ENCODE measurements at regions not wholly inside any gene's neighbourhood (a gene's known extent, or its start where the extent isn't known, plus 50 kb on each side); places are given as distances from the start of the nearest gene placed in this dataset.

DNA sequence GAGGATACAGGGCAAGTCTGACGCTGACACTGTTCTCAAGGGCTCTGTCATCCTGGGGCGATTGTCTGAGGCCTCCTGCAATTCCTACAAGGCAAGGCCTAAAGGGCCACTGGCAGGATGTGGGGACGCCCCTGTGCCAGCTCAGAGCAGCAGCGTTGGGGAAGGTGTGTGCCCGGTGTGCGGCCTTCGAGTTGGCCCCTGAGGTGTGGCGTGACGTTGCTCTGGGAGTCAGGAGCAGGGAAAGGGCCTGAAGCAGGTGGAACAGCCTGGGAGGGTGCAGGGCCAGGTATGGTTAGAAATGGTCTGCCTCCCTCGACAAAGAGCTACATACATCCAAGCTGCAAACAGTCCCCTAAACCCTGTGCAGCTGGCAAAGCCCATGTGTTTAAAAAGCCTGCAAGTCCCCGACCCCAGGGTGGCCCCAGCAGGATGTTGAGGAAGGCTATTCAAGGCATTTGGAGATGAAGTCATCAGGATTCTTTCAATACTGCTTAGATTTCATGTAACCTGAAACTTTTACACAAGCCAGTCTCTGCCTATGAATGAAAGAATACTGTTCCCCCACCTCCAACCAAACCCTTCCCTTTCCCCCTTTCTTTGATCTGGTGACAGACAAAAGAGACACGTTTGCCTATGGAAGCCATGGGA is 142.5 kb upstream of the TNS3 start:
- no peak overlapping the region for H3K27ac ChIP-seq (ENCODE audit: low read depth, low read length)
- H3K9ac ChIP-seq (ENCODE audit: low read length) = no peak overlapping the region
- no peaks in the 10 kb centered on the region for H3K9me3 ChIP-seq (ENCODE audit: low read length)
- H3K4me1 ChIP-seq (ENCODE audit: insufficient read depth, low read length) = peaks cover 17% of the 10 kb centered on the region
- no peaks in the 10 kb centered on the region for H3K27me3 ChIP-seq (ENCODE audit: control insufficient read depth in 1 of 2, insufficient read depth in 2 of 2, low read length in 2 of 2)
- H3K4me3 ChIP-seq (ENCODE audit: low read depth in 1 of 2, low read length in 2 of 2) = no peak overlapping the region
- no peaks in the 10 kb centered on the region for H3K36me3 ChIP-seq (ENCODE audit: insufficient read depth, low read length)

DNA sequence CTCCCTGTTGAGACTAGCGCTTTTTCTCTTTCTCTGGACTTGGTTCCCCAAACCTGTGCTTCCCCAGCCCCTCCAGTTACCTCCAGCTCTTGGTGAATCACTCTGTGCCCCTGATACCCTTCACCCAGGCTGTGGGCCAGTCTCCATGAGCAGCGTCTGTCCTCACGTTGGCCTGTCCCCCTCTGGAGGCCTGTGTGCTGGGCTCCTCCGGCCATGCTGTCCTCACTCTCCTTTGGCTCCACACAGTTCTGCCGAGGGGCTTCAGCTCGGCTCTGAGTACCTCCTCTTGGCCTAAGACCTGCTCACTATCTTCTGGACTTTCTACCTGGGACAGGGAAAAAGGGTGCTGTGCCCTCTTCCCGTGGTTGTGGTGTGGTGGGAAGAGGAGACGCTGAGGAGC is 140.2 kb upstream of the TNS3 start:
- Histone ChIP-seq H3K4me3 (ENCODE audit: low read depth in 1 of 2, low read length in 2 of 2) (no peak overlapping the region), H3K9ac (ENCODE audit: low read length) (no peak overlapping the region), H3K9me3 (ENCODE audit: low read length) (no peaks in the 10 kb centered on the region), H3K4me1 (ENCODE audit: insufficient read depth, low read length) (peaks cover 17% of the 10 kb centered on the region), H3K27me3 (ENCODE audit: control insufficient read depth in 1 of 2, insufficient read depth in 2 of 2, low read length in 2 of 2) (no peaks in the 10 kb centered on the region), H3K36me3 (ENCODE audit: insufficient read depth, low read length) (no peaks in the 10 kb centered on the region), H3K27ac (ENCODE audit: low read depth, low read length) (no peak overlapping the region)

DNA sequence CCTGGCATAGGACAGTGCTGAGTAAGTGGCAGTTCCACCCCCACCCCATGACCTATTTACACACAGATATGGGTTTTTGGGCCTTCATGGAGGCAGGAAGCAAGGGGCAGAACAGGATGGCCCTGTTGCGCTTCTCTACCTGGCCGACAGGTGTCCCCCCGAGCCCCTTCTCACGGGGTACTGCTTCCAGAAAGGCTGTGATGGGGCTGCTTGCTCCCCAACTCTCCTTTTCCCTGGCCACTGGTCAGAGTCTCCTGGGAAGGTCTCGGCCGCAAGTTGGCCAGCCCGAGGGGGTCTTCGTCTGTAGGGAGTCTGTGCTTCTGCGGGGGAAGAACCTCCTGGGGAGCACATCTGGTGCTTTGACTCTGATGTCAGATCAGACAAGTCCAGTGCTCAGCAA is 139.8 kb upstream of the TNS3 start:
- Histone ChIP-seq H3K9ac (ENCODE audit: low read length) (no peak overlapping the region), H3K4me1 (ENCODE audit: insufficient read depth, low read length) (peaks cover 17% of the 10 kb centered on the region), H3K27ac (ENCODE audit: low read depth, low read length) (no peak overlapping the region), H3K27me3 (ENCODE audit: control insufficient read depth in 1 of 2, insufficient read depth in 2 of 2, low read length in 2 of 2) (no peaks in the 10 kb centered on the region), H3K9me3 (ENCODE audit: low read length) (no peaks in the 10 kb centered on the region), H3K4me3 (ENCODE audit: low read depth in 1 of 2, low read length in 2 of 2) (no peak overlapping the region), H3K36me3 (ENCODE audit: insufficient read depth, low read length) (no peaks in the 10 kb centered on the region)

DNA sequence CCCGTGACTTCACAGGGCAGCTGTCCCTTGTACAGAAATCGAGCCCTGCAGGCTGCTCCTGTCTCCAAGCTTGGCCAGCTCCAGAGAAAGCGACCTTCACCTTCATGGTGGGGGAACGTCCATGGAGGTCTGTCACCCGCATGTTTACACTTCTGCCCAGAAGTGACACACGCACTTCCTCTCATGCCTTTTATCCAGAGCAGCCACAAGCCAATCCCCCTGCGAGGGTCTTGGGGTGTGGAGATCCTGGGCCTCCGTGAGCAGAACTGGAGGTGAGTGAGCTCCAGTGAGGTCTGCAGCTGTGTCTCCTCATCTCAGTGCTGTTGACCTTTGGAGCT is 139.0 kb upstream of the TNS3 start:
- H3K4me3 ChIP-seq (ENCODE audit: low read depth in 1 of 2, low read length in 2 of 2) = no peak overlapping the region
- H3K9ac ChIP-seq (ENCODE audit: low read length) = no peak overlapping the region
- H3K27me3 ChIP-seq (ENCODE audit: control insufficient read depth in 1 of 2, insufficient read depth in 2 of 2, low read length in 2 of 2) = no peaks in the 10 kb centered on the region
- H3K27ac ChIP-seq (ENCODE audit: low read depth, low read length) = no peak overlapping the region
- H3K9me3 ChIP-seq (ENCODE audit: low read length) = no peaks in the 10 kb centered on the region
- peaks cover 17% of the 10 kb centered on the region for H3K4me1 ChIP-seq (ENCODE audit: insufficient read depth, low read length)
- H3K36me3 ChIP-seq (ENCODE audit: insufficient read depth, low read length) = no peaks in the 10 kb centered on the region

DNA sequence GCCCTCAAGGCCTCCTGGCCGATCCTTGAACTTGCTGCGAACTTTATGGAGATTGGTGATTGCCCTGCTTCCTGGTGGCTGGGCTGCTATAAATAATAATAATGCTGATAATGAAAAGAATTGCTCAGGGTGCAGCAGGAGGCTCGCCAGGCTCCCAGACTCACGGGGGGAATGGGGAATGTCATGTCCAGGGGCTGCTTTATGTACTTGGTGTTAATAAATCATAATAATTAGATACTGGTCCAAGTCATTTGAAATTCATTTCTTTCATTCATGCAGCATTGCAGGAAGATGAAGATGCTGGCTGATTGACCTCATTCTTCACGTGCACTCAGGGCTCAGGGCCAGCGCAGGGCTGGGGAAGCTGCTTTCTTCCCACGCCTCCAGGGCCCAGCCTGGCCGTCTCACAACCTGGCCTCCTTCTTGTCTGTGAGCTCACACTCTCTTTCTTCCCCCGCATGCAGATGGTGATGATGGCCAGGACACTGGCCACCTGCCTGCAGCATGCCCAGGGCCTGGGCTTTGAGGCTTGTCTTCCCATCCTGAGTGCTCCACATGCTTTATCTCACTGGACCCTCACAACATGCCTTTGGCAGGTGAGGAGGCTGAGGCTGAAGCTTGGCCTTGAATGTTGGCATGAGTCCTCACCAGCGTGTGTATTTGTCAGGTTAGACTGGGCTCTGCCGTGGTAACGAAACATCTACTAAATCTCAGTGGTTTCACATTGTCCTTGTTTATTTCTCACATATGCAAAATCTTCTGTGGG is 138.4 kb upstream of the TNS3 start:
- no peaks in the 10 kb centered on the region for H3K36me3 ChIP-seq (ENCODE audit: insufficient read depth, low read length)
- H3K4me3 ChIP-seq (ENCODE audit: low read depth in 1 of 2, low read length in 2 of 2) = no peak overlapping the region
- H3K27ac ChIP-seq (ENCODE audit: low read depth, low read length) = no peak overlapping the region
- no peaks in the 10 kb centered on the region for H3K9me3 ChIP-seq (ENCODE audit: low read length)
- peaks cover 17% of the 10 kb centered on the region for H3K4me1 ChIP-seq (ENCODE audit: insufficient read depth, low read length)
- H3K9ac ChIP-seq (ENCODE audit: low read length) = no peak overlapping the region
- H3K27me3 ChIP-seq (ENCODE audit: control insufficient read depth in 1 of 2, insufficient read depth in 2 of 2, low read length in 2 of 2) = no peaks in the 10 kb centered on the region

DNA sequence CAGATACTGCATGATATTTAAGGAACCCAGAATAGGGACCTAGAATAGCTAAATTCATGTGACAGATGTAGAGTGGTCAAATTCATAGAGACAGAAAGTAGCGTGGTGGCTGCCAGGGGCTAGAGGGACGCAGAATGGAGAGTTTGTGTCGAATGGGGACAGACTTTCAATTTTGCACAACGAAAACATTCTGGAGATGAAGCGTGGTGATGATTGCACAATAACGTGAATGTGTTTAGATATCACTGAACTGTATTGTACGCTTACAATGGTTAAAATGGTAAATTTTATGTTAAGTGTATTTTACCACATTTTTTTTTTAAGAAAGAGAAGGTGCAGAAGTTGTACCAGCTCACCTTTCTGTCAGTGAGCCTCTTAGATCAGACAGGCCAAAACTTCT is 137.8 kb upstream of the TNS3 start:
- Histone ChIP-seq H3K36me3 (ENCODE audit: insufficient read depth, low read length) (no peaks in the 10 kb centered on the region), H3K9ac (ENCODE audit: low read length) (no peak overlapping the region), H3K4me3 (ENCODE audit: low read depth in 1 of 2, low read length in 2 of 2) (no peak overlapping the region), H3K27me3 (ENCODE audit: control insufficient read depth in 1 of 2, insufficient read depth in 2 of 2, low read length in 2 of 2) (no peaks in the 10 kb centered on the region), H3K27ac (ENCODE audit: low read depth, low read length) (no peak overlapping the region), H3K9me3 (ENCODE audit: low read length) (no peaks in the 10 kb centered on the region), H3K4me1 (ENCODE audit: insufficient read depth, low read length) (peaks cover 17% of the 10 kb centered on the region)

DNA sequence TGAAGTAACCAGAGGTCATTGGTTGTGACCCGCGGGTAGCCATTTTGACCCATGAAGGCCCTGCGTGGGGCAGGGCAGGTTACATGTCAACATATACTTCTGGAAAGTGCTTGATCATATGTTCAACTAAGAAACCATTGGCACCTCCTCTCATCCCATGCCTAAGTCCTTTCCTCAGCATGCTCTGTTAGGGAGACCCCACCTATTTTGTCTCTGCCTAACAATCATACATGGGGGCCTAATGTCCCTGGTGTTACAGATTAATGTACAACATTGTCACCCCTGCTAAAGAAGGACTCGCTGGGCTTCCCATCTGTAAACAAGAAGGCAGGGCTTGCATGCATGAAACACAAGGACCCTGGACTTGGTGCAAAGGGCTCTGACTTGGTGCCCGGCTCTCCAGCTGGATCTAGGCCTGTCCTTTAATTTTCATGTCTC is 133.7 kb upstream of the TNS3 start:
- Histone ChIP-seq H3K4me1 (ENCODE audit: insufficient read depth, low read length) (peaks cover 14% of the 10 kb centered on the region), H3K9me3 (ENCODE audit: low read length) (no peaks in the 10 kb centered on the region), H3K27me3 (ENCODE audit: control insufficient read depth in 1 of 2, insufficient read depth in 2 of 2, low read length in 2 of 2) (no peaks in the 10 kb centered on the region), H3K36me3 (ENCODE audit: insufficient read depth, low read length) (no peaks in the 10 kb centered on the region), H3K27ac (ENCODE audit: low read depth, low read length) (no peak overlapping the region), H3K4me3 (ENCODE audit: low read depth in 1 of 2, low read length in 2 of 2) (no peak overlapping the region), H3K9ac (ENCODE audit: low read length) (no peak overlapping the region)

DNA sequence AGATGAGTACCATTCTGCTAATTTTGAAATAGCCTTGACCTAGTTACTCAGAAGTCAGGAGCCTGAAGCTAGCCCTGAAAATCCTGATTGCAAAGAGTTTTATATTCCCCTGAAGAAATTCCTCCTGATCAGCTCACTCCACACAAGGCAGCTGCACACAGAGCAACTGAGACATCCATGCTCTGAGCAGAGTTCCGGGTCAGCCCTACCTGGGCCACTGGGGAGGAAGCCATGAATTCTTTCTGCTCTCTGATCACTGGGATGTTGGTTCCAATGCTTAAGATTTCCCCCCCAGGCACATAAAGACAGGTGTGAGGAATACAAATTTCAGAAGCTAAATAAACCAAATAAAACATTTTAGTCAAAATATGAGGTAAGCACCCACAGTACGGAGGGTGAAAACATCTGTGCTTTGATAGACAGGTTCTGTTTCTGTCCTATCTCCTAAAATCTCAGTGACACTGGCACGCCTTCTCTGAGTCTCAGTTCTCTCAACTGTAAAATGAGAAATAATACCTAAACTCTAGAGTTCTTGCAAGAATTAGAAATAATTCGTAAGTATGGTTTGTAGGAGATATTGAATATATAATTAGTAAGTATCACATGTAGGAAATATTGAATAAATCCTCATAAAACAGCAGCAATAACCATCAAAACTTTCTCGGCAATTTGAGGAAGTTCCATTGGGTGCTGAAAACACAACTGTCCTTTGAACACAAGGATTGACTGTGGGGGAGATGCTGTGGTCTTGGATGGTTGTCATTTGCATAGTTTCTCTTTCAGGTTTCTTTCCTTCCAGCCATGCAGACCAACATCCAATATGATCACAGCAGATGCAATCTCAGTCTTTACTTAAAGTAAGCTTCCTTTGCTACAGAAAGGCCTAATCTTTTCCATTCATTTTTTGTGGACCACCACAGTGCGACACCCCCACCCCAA is 133.0 kb upstream of the TNS3 start:
- peaks cover 14% of the 10 kb centered on the region for H3K4me1 ChIP-seq (ENCODE audit: insufficient read depth, low read length)
- no peaks in the 10 kb centered on the region for H3K9me3 ChIP-seq (ENCODE audit: low read length)
- H3K36me3 ChIP-seq (ENCODE audit: insufficient read depth, low read length) = no peaks in the 10 kb centered on the region
- no peak overlapping the region for H3K4me3 ChIP-seq (ENCODE audit: low read depth in 1 of 2, low read length in 2 of 2)
- no peak overlapping the region for H3K9ac ChIP-seq (ENCODE audit: low read length)
- H3K27me3 ChIP-seq (ENCODE audit: control insufficient read depth in 1 of 2, insufficient read depth in 2 of 2, low read length in 2 of 2) = no peaks in the 10 kb centered on the region
- H3K27ac ChIP-seq (ENCODE audit: low read depth, low read length) = no peak overlapping the region

DNA sequence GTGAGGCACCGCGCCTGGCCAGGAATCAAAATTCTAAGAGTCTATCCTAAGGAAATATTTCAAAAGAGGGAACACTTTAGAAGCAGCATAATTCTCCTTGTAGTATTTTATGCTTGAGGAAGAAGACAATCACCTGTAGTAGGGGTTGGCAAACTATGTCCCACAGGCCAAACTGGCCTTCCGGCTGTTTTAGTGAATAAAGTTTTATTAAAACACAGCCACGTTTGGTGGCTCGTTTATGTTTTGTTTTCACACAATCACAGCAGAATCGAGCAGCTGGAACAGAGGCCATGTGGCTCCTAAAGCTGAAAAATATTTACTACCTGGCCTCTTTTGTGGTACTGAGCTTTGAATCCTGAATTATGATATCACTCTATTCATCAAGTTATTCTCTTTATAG is 131.7 kb upstream of the TNS3 start:
- no peak overlapping the region for H3K9ac ChIP-seq (ENCODE audit: low read length)
- H3K27me3 ChIP-seq (ENCODE audit: control insufficient read depth in 1 of 2, insufficient read depth in 2 of 2, low read length in 2 of 2) = no peaks in the 10 kb centered on the region
- no peaks in the 10 kb centered on the region for H3K36me3 ChIP-seq (ENCODE audit: insufficient read depth, low read length)
- H3K27ac ChIP-seq (ENCODE audit: low read depth, low read length) = no peak overlapping the region
- no peak overlapping the region for H3K4me3 ChIP-seq (ENCODE audit: low read depth in 1 of 2, low read length in 2 of 2)
- no peaks in the 10 kb centered on the region for H3K9me3 ChIP-seq (ENCODE audit: low read length)
- H3K4me1 ChIP-seq (ENCODE audit: insufficient read depth, low read length) = peaks cover 16% of the 10 kb centered on the region

DNA sequence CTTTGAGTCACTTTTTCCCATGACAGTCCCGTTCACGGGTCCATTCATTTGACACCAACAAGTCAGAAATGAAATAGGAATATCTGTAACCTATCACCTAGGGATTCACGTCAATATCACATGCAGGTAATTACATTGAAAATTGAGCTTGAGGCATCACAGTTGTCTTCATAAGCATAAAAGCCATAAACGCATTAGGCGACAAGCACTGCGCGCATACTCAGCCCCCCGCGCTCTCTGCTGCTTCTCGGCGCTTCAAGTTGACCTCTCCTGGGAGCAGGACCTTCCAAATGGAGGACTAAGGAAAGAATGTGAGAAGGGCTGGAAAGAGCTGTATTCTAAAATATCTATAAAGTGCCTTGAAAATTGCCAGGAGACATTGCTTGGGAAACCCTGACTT is 130.5 kb upstream of the TNS3 start:
- Histone ChIP-seq H3K36me3 (ENCODE audit: insufficient read depth, low read length) (no peaks in the 10 kb centered on the region), H3K9me3 (ENCODE audit: low read length) (no peaks in the 10 kb centered on the region), H3K4me3 (ENCODE audit: low read depth in 1 of 2, low read length in 2 of 2) (no peak overlapping the region), H3K9ac (ENCODE audit: low read length) (no peak overlapping the region), H3K4me1 (ENCODE audit: insufficient read depth, low read length) (peaks cover 16% of the 10 kb centered on the region), H3K27ac (ENCODE audit: low read depth, low read length) (no peak overlapping the region), H3K27me3 (ENCODE audit: control insufficient read depth in 1 of 2, insufficient read depth in 2 of 2, low read length in 2 of 2) (no peaks in the 10 kb centered on the region)

DNA sequence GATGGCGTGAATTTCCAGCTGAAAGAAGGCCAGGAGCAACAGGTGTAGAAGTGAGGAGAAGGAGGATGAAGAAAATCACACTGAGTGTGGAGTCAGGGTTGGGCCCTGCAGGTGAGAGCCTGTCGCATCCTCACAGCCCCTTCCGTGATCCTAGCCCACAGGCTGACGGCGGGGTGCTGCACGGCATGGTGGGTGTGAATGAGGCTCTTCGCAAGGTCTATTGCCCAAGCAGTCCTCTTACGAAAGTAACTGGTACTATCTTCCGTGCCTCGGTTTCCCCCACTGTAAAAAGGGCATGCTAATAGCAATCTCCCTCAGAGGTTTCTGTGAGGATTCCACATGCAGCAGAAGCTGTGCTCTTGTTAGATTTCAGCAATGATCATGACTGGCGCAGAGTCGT is 129.9 kb upstream of the TNS3 start:
- no peaks in the 10 kb centered on the region for H3K9me3 ChIP-seq (ENCODE audit: low read length)

More for the DNA sequence above, 129.9 kb upstream of the TNS3 start:
- no peak overlapping the region for H3K27ac ChIP-seq (ENCODE audit: low read depth, low read length)
- no peak overlapping the region for H3K4me3 ChIP-seq (ENCODE audit: low read depth in 1 of 2, low read length in 2 of 2)
- no peaks in the 10 kb centered on the region for H3K27me3 ChIP-seq (ENCODE audit: control insufficient read depth in 1 of 2, insufficient read depth in 2 of 2, low read length in 2 of 2)
- no peak overlapping the region for H3K9ac ChIP-seq (ENCODE audit: low read length)
- H3K36me3 ChIP-seq (ENCODE audit: insufficient read depth, low read length) = no peaks in the 10 kb centered on the region
- peaks cover 16% of the 10 kb centered on the region for H3K4me1 ChIP-seq (ENCODE audit: insufficient read depth, low read length)
